GM19099 (cell line): ENCODE measurements at regions not wholly inside any gene's neighbourhood (a gene's known extent, or its start where the extent isn't known, plus 50 kb on each side); places are given as distances from the start of the nearest gene placed in this dataset.

Experiments used
- POLR2A ChIP-seq: IDR thresholded peaks from 3 replicates; pipeline ENCODE4 v1.6.1; 2011; ENCODE audit warnings: low read depth; ENCODE audit not compliant: insufficient read length; ENCODE audit errors: extremely low read depth

DNA sequence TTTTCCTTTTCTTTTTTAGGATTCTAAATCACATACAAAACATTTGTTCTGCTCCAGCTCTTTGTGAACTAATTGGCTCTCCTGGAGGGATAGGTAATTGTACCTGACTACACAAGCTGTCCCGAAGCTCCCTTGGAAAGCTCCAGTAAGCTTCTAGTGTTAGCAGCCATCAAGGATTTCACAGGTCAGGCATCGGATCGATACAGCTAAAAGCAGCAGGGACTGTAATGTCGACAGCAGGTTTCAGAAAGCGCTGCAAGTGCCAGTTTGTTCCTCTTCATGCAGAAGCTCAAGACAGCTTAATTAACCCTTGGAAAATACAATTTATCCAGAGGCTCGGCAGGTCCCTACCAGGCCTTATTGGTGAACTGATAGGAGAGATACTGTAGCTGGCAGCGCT lies 87.2 kb upstream of the VRK2 start:
- TF ChIP-seq POLR2A, result no peak

DNA sequence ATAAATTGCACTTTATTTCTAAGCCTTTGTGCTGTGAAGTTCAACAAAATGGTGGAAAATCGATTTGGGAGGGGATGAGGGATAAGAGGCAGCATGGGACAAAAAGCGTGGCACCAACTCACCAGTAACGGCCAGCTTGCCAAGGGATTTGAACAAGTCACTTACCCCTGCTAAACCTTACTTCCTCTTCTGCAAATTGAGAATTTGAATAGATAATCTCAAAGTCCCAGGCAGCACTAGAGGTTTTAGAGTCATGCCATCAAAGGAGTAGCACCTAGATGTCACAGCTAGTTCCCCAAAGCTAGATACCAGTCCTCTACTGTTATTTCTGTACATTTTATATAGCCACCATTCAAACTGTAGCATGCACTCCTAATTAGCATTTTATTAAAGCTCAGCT lies 83.7 kb upstream of the VRK2 start:
- TF ChIP-seq POLR2A, result no peak

DNA sequence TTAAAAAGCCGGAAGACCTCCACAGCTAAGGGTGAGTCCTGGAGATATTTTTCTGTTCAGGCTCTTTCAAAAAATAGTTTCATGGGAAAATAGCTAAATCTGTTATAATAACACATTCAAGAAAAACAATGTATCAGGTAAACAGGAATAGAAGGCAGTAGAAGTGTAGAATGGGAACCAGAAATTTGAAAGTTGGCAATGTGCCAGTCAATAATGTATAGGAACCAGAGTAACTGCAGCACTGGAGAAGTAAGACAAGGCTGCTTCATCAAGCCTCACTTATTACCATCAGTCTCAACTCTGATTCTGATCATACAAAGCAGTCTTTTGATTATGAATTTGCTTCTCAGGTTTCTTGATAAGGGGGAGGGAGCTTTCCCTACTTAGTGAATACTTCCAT lies 81.4 kb upstream of the VRK2 start:
- TF ChIP-seq POLR2A, result no peak

DNA sequence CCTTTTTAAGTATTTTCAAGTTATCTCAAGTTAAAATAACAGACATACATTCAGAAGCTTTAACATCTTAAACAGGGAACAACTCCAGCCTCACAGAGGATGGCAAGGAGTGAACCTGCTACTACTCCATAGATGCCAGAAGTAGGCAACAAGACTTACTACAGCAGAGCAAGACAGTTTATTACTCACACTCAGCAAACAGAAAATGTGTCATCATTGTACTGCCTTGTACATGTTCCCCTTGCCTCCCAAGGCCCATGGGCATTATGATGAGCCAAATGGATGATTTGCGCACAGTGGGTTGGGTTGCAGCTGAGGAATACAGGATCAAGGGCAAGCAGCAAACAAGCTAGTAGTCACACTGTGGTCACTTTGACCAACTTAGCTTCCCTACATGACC lies 80.6 kb upstream of the VRK2 start:
- TF ChIP-seq POLR2A, result no peak

DNA sequence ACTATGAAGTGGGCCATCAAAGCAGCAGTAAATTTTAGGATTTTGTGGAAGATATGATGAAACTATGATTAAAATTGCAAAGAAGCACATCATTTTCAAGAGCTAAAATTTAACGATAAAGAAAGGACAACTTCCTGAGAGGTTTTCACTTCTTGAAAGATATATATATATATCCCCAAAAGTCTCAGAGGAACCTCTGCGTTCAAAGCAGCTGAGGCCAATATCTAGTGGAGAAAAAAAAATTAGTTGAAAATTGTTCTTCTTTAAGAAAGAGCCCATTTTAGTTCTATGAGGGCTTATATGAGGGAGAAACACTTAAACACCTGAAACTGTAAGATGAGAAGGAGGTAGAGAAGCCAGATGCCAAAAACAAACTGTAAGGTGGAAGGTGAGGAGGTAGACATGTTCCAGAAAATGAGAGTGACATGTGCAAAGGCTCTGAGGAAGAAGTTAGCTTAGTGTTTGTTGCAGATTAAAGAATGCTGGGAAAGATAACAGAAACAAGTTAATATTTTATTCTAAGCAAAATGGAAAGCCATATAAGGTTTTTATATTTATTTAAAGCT lies 72.9 kb upstream of the VRK2 start:
- no peak for TF ChIP-seq POLR2A

DNA sequence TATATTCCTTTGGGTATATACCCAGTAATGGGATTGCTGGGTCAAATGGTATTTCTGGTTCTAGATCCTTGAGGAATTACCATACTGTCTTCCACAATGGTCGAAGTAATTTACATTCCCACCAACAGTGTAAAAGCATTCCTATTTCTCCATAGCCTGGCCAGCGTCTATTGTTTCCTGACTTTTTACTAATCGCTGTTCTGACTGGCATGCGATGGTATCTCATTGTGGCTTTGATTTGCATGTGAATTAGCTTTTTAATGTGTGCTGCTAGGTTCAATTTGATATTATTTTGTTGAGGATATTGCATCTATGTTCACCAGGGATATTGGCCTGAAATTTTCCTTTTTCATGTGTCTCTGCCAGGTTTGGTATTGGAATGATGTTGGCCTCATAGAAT lies 67.4 kb upstream of the VRK2 start:
- no peak for TF ChIP-seq POLR2A

DNA sequence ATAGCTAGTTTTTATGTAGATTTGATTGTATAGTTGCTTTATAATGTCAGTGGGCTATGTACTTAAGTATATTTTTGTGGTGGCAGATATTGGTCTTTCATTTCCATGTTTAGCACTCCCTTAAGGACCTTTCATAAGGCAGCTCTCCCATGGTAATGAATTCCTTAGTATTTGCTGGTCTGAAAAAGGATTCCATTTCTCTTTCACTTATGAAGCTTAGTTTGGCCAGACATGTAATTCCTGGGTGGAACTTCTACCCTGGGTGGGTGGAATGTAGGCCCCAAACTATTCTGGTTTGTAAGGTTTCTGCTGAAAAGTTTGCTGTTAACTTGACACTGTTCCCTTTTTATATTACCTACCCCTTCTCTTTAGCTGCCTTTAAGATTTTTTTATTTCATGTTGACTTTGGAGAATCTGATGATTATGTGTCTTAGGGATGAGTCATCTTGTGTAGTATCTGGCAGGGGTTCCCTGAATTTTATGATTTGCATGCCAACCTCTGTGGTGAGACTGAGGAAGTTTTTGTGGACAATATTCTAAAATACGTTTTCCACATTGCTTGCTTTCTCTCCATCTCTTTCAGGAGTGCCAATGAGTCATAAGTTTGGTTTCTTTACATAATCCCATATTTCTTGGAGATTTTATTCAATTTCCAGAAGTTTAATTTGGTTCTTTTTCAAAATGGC lies 65.4 kb upstream of the VRK2 start:
- no peak for TF ChIP-seq POLR2A

DNA sequence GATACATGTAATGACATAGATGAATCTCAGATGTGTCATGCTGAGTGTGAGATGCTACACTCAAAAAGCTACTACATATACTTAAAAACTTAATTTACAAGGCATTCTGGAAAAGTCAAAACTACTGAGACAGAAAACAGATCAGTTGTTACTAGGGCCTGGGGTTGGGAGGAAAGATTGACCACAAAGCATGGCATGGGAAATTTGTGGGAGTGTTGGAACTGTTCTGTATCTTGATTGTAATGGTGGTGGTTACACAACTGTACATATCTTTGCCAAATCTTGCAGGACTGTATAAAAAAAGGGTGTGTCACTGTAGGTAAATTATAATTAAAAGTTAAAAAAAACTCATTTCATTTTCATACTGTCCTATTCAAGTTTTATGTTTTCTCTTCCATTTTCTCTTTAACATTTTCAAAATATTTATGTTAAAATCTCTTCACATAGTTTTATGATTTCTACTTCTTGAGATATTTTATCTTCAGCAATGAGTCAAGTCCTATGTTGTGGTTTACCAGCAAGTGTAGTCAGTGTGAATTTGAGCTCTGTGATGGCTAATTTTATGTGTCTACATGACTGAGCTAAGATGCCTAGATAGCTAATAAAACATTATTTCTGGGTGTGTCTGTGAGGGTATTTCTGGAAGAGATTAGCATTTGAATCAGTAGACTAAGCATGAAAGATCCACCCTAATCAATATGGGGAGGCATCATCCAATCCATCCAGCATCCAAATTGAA lies 58.6 kb upstream of the VRK2 start:
- no peak for TF ChIP-seq POLR2A

DNA sequence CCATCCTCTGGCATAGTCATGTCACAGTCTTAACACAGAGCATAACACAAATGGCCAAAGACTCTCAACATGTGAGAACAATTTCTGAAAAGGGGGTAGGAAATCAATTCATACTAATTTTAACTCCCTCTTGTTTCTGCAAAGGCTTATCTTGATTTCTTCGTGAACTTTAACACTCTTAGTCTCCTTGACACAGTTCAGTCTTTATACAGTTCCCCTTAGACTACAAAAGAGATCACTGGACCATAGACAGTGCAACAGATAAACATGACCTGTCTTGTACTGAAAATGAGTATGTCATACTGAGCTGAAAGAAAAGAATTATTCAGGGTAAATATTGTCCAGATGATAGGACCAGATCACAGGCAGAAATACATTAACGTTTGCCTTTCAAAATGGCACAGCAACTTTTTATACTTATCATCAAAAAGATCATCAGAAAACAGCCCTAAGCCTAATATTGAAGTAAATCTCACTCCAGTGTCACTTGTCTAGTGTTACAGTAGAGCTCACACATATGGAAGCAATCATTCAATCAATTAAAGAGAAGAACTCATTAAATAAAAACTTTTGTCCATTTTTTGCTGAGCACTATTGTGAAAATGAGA lies 56.4 kb upstream of the VRK2 start:
- no peak for TF ChIP-seq POLR2A
